ENCODE measurements at regions not wholly inside any gene's neighbourhood (a gene's known extent, or its start where the extent isn't known, plus 50 kb on each side); places are given as distances from the start of the nearest gene placed in this dataset.

DNA sequence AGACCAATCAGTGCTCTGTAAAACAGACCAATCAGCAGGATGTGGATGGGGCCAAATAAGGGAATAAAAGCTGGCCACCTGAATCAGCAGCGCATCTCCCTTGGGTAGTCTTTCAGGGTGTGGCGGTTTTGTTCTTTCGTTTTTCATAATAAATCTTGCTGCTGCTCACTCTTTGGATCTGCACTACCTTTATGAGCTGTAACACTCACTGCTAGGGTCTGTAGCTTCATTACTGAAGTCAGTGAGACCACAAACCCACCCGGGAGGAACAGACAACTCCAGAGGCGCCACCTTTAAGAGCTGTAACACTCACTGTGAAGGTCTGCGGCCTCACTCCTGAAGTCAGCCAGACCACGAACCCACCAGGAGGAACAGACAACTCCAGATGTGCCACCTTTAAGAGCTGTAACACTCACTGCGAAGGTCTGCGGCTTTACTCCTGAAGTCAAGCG, 175.5 kb upstream of the PDGFD start:
- ATAC-seq (no peak), DNase-seq (no peak)
- H3K27ac Mint-ChIP-seq: no peak overlapping the region
- POLR2A ChIA-PET: no interaction called here
- H3K4me3 Mint-ChIP-seq: no peak overlapping the region
- H3K9me3 Mint-ChIP-seq: peaks cover 0 to 1% (median 0%) of the 10 kb centered on the region in 9 donors
- peaks cover 0 to 3% (median 0%) of the 10 kb centered on the region in 4 donors for H3K4me1 Mint-ChIP-seq
- no peaks in the 10 kb centered on the region for H3K36me3 Mint-ChIP-seq
- H3K27me3 Mint-ChIP-seq: peaks cover 0 to 4% (median under 1%) of the 10 kb centered on the region in 5 donors

GRCh38 chr11:104338186-104338585, 174.2 kb upstream of the PDGFD start:
- Mint-ChIP-seq H3K9me3 (peaks cover 0 to 11% (median 0%) of the 10 kb centered on the region in 9 donors), H3K27me3 (peaks cover 0 to 10% (median 8%) of the 10 kb centered on the region in 5 donors), H3K36me3 (no peaks in the 10 kb centered on the region), H3K4me1 (peaks cover 0 to 3% (median 0%) of the 10 kb centered on the region in 4 donors), H3K27ac (no peak overlapping the region), H3K4me3 (no peak overlapping the region)
- DNase-seq (no peak), ATAC-seq (no peak)
- POLR2A ChIA-PET: no interaction called here

GRCh38 chr11:104337273-104337672, 173.3 kb upstream of the PDGFD start:
- POLR2A ChIA-PET: no interaction called here
- Mint-ChIP-seq H3K4me3 (no peak overlapping the region), H3K4me1 (peaks cover 0 to 3% (median 0%) of the 10 kb centered on the region in 4 donors), H3K36me3 (no peaks in the 10 kb centered on the region), H3K27me3 (peaks cover 0 to 10% (median 8%) of the 10 kb centered on the region in 5 donors), H3K27ac (no peak overlapping the region), H3K9me3 (peaks cover 0 to 11% (median 0%) of the 10 kb centered on the region in 9 donors)
- ATAC-seq (no peak), DNase-seq (no peak)

DNA sequence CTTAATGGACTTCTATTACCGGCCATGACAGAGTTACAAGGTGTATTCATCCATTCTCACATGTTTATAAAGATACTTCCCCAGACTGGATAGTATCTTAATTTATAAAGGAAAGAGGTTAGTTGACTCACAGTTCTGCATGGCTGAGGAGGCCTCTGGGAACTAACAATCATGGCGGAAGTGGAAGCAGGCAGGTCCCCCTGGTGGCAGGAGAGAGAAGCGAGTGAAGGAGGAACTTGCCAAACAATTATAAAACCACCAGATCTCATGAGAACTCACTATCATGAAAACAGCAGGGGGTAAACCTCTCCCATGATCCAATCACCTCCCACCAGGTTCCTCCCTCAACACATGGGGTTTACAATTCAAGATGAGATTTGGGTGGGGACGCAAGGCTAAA, 170.0 kb upstream of the PDGFD start:
- no peak for ATAC-seq
- DNase-seq: no peak
- Mint-ChIP-seq H3K4me1 (no peaks in the 10 kb centered on the region), H3K27me3 (peaks cover 0 to 10% (median 6%) of the 10 kb centered on the region in 5 donors), H3K4me3 (no peak overlapping the region), H3K27ac (no peak overlapping the region), H3K9me3 (peaks cover 0 to 11% (median 0%) of the 10 kb centered on the region in 9 donors), H3K36me3 (no peaks in the 10 kb centered on the region)
- POLR2A ChIA-PET: no interaction called here

DNA sequence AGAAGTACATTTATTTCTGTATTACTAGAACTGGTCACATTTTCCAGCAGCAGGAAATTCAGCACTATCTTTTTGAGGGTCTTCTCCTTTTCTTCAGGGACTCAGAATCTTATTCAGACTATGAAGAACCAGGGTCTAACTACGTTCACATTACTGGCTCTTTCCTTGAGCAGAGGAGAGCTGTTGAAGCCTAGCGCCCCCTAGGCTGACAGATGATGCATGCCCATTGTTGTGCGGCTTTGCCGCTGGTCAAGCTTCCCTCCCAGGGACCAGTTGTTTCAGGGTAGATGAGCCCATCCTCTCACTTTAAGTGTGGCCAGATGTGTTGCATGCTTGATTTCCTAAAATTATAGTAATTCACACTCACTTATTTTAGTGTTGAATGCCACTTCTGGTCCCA, 168.2 kb upstream of the PDGFD start:
- no peaks in the 10 kb centered on the region for H3K4me1 Mint-ChIP-seq
- no peaks in the 10 kb centered on the region for H3K36me3 Mint-ChIP-seq
- H3K27me3 Mint-ChIP-seq: peaks cover 0 to 10% (median 6%) of the 10 kb centered on the region in 5 donors
- ATAC-seq (no peak), DNase-seq (no peak)
- no peak overlapping the region for H3K27ac Mint-ChIP-seq
- H3K9me3 Mint-ChIP-seq: peaks cover 0 to 11% (median 0%) of the 10 kb centered on the region in 9 donors
- no peak overlapping the region for H3K4me3 Mint-ChIP-seq
- POLR2A ChIA-PET: no interaction called here

DNA sequence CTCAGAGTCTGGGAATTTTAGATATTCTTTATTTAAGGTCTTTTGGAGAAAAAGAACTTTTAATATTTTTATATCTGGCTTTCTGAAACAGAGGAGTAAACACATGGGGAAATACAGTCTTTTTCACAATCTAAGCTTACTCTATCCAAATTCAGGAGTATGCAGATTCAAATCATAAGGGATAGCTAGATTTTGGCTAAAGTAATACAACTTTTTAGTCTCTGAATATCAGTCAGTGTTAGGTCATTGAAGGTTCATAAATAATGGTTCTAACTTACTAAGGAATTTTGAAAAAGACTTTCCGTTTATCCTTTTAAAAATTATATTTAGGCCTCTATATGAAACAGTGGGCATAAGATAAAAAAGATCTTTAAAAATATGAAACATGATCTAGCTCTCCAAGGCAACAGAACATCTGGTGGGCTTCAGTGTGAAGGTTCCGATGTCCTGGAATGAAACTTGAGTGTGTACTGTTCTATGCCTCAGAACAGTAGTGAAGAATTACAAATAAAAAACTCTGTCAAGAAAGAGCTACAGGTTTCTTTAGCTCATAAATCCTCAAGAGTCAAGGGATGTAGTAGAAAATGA, 165.2 kb upstream of the PDGFD start:
- Mint-ChIP-seq H3K36me3 (no peaks in the 10 kb centered on the region), H3K27me3 (peaks cover 0 to 7% (median 3%) of the 10 kb centered on the region in 5 donors), H3K4me1 (no peaks in the 10 kb centered on the region), H3K9me3 (peaks cover 0 to 7% (median 0%) of the 10 kb centered on the region in 9 donors), H3K4me3 (no peak overlapping the region), H3K27ac (no peak overlapping the region)
- POLR2A ChIA-PET: no interaction called here
- DNase-seq (no peak), ATAC-seq (no peak)

- Mint-ChIP-seq H3K27me3 (peaks cover 0 to 4% (median under 1%) of the 10 kb centered on the region in 5 donors), H3K4me3 (no peak overlapping the region), H3K9me3 (peaks cover 0 to 3% (median 0%) of the 10 kb centered on the region in 9 donors), H3K27ac (no peak overlapping the region), H3K36me3 (no peaks in the 10 kb centered on the region), H3K4me1 (no peaks in the 10 kb centered on the region)
- POLR2A ChIA-PET: no interaction called here
- DNase-seq (no peak), ATAC-seq (no peak)
These were observed 164.6 kb upstream of the PDGFD start for GRCh38 chr11:104328512-104328907.

DNA sequence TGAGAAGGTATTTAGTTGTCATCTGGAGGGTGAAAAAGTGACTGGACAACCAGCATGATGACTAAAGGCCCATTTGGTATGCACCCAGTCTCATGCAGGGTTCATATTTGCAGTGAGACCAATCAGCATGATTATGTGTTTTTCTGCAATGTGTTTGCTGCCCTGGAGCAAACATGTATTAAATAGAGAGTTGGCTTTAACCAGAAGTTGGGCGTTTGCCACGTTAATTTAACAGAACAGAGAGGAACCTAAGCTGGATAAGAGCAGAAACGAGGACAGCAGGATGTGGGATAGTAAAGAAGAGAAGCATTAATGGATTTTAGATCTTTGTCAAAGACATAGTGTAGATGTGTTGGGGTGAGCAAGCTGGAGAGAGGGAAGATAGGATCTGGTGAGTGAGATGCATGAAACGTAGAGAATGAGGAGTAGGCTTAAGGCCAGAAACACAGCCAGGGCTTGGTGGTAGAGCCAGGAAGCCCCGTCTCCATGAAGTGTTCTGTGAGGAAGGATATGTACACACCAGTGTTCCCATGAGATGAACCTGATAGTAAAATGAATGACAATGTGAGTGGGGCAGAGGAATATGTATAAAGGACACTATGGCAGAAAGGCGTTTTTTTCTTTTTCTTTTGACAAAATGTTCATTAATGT, 164.0 kb upstream of the PDGFD start:
- H3K27me3 Mint-ChIP-seq: peaks cover 0 to 4% (median 0%) of the 10 kb centered on the region in 5 donors
- POLR2A ChIA-PET: no interaction called here

DNA sequence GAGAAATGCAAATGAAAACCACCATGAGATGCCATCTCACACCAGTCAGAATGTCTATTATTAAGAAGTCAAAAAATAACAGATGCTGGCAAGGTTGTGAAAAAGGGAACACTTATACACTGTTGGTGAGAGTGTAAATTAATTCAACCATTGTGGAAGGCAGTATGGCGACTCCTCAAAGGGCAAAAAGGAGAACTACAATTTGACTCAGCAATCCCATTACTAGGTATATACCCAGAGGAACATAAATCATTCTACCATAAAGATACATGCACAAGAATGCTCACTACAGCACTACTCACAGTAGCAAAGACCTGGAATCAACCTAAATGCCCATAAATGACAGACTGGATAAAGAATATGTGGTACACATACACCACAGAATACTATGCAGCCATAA, 161.1 kb upstream of the PDGFD start:
- POLR2A ChIA-PET: no interaction called here
- Mint-ChIP-seq H3K4me1 (no peaks in the 10 kb centered on the region), H3K27ac (no peak overlapping the region), H3K4me3 (no peak overlapping the region), H3K9me3 (peaks cover 0 to 3% (median 0%) of the 10 kb centered on the region in 9 donors), H3K36me3 (no peaks in the 10 kb centered on the region), H3K27me3 (peaks cover 0 to 7% (median 3%) of the 10 kb centered on the region in 5 donors)
- DNase-seq: no peak
- no peak for ATAC-seq

More for the DNA sequence above, 164.0 kb upstream of the PDGFD start:
- DNase-seq: no peak
- ATAC-seq: no peak
- Mint-ChIP-seq H3K9me3 (peaks cover 0 to 3% (median 0%) of the 10 kb centered on the region in 9 donors), H3K4me1 (no peaks in the 10 kb centered on the region), H3K4me3 (no peak overlapping the region), H3K27ac (no peak overlapping the region), H3K36me3 (no peaks in the 10 kb centered on the region)

GRCh38 chr11:104324276-104324675, 160.3 kb upstream of the PDGFD start:
- H3K27me3 Mint-ChIP-seq: peaks cover 0 to 10% (median 3%) of the 10 kb centered on the region in 5 donors
- DNase-seq: no peak
- no peak overlapping the region for H3K4me3 Mint-ChIP-seq

DNA sequence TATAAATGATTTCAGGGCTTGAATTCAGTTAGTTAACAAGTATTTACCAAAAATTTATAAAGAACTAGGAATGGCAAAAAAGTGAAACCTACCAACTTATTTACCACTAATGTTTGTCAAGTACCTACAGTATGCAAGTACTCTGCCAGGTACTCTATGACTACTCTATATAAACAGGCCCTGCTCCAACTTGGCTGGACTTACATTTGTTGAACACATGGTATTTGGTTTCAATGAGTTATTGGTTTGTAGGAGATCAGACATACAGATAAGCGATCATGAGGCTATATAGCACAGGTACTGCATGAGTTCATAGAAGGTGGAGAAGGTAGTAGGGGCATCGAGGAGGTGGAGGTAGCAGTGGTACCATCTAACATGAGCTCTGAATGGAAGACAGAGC, 159.9 kb upstream of the PDGFD start:
- no peaks in the 10 kb centered on the region for H3K36me3 Mint-ChIP-seq
- DNase-seq: no peak
- H3K4me1 Mint-ChIP-seq: no peaks in the 10 kb centered on the region
- no peak overlapping the region for H3K27ac Mint-ChIP-seq
- peaks cover 0 to 12% (median 3%) of the 10 kb centered on the region in 5 donors for H3K27me3 Mint-ChIP-seq
- POLR2A ChIA-PET: no interaction called here
- no peak overlapping the region for H3K4me3 Mint-ChIP-seq
- ATAC-seq: no peak
- H3K9me3 Mint-ChIP-seq: peaks cover 0 to 3% (median 0%) of the 10 kb centered on the region in 9 donors

More at GRCh38 chr11:104324276-104324675, 160.3 kb upstream of the PDGFD start:
- Mint-ChIP-seq H3K36me3 (no peaks in the 10 kb centered on the region), H3K27ac (no peak overlapping the region), H3K9me3 (peaks cover 0 to 3% (median 0%) of the 10 kb centered on the region in 9 donors), H3K4me1 (no peaks in the 10 kb centered on the region)
- no peak for ATAC-seq
- POLR2A ChIA-PET: no interaction called here

- no peak for ATAC-seq
These were observed 158.7 kb upstream of the PDGFD start for GRCh38 chr11:104322696-104323095.

DNA sequence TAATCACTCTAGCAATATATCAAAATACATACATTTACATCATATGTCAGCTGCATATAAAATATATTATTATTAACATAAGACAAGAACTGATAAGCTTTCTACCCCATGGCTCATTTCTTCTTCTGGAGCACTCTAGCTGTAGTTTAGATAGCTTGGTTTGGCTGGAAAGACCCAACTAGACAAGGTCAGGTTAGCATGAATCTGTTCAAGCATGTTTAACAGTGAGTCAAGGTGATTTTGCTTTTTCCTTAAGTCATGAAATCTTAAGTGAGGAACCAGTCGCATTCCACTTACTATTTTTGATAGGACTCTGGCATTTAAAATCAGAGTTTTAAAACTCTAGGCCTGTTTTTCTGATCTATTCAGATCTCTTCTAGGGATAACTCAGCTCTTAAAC, 157.0 kb upstream of the PDGFD start:
- no peak for ATAC-seq
- Mint-ChIP-seq H3K9me3 (peaks cover 0 to 3% (median 0%) of the 10 kb centered on the region in 9 donors), H3K27ac (no peak overlapping the region), H3K4me3 (no peak overlapping the region), H3K36me3 (no peaks in the 10 kb centered on the region), H3K27me3 (peaks cover 0 to 13% (median 3%) of the 10 kb centered on the region in 5 donors), H3K4me1 (no peaks in the 10 kb centered on the region)
- DNase-seq: no peak
- POLR2A ChIA-PET: no interaction called here

More at GRCh38 chr11:104322696-104323095, 158.7 kb upstream of the PDGFD start:
- POLR2A ChIA-PET: no interaction called here
- Mint-ChIP-seq H3K4me1 (no peaks in the 10 kb centered on the region), H3K9me3 (peaks cover 0 to 3% (median 0%) of the 10 kb centered on the region in 9 donors), H3K27me3 (peaks cover 0 to 13% (median 3%) of the 10 kb centered on the region in 5 donors), H3K36me3 (no peaks in the 10 kb centered on the region), H3K4me3 (no peak overlapping the region), H3K27ac (no peak overlapping the region)
- DNase-seq: no peak
